DLD1 (cell line): ENCODE measurements at regions not wholly inside any gene's neighbourhood (a gene's known extent, or its start where the extent isn't known, plus 50 kb on each side); places are given as distances from the start of the nearest gene placed in this dataset.

Experiments
- in situ Hi-C: cut with HindIII; loops from 2 replicates; pipeline ENCODE4 v1.10.0; 2017; ENCODE audit warnings: low sequenced_read_pairs

GRCh38 chr12:92290886-92291285, 145.2 kb upstream of the BTG1 start:
- in situ Hi-C loops: no loop called here

- in situ Hi-C loops: no loop called here
Measured at GRCh38 chr12:92290350-92290695, 144.7 kb upstream of the BTG1 start.

- in situ Hi-C loops: no loop called here
Measured at GRCh38 chr12:92289629-92290349, 144.1 kb upstream of the BTG1 start.

GRCh38 chr12:92288561-92288960, 142.9 kb upstream of the BTG1 start:
- in situ Hi-C loops: no loop called here

- in situ Hi-C loops: no loop called here
Measured at GRCh38 chr12:92278378-92278828, 132.8 kb upstream of the BTG1 start.

- in situ Hi-C loops: no loop called here
Measured at GRCh38 chr12:92277795-92278194, 132.1 kb upstream of the BTG1 start.

- in situ Hi-C loops: no loop called here
Measured at GRCh38 chr12:92276276-92276675, 130.6 kb upstream of the BTG1 start.

- in situ Hi-C loops: no loop called here
Measured at GRCh38 chr12:92275443-92276154, 130.0 kb upstream of the BTG1 start.

GRCh38 chr12:92273076-92273475, 127.4 kb upstream of the BTG1 start:
- in situ Hi-C loops: no loop called here

GRCh38 chr12:92272061-92272964, 126.7 kb upstream of the BTG1 start:
- in situ Hi-C loops: no loop called here

GRCh38 chr12:92271341-92271740, 125.7 kb upstream of the BTG1 start:
- in situ Hi-C loops: no loop called here

GRCh38 chr12:92270521-92270920, 124.9 kb upstream of the BTG1 start:
- in situ Hi-C loops: no loop called here

- in situ Hi-C loops: no loop called here
Measured at GRCh38 chr12:92268946-92269345, 123.3 kb upstream of the BTG1 start.

- in situ Hi-C loops: no loop called here
Measured at GRCh38 chr12:92261692-92262091, 116.0 kb upstream of the BTG1 start.

GRCh38 chr12:92261071-92261470, 115.4 kb upstream of the BTG1 start:
- in situ Hi-C loops: no loop called here

GRCh38 chr12:92259696-92260251, 114.1 kb upstream of the BTG1 start:
- in situ Hi-C loops: no loop called here

- in situ Hi-C loops: no loop called here
Measured at GRCh38 chr12:92259291-92259690, 113.6 kb upstream of the BTG1 start.

- in situ Hi-C loops: no loop called here
Measured at GRCh38 chr12:92257261-92257660, 111.6 kb upstream of the BTG1 start.

- in situ Hi-C loops: no loop called here
Measured at GRCh38 chr12:92255741-92256140, 110.1 kb upstream of the BTG1 start.

GRCh38 chr12:92253301-92253700, 107.7 kb upstream of the BTG1 start:
- in situ Hi-C loops: no loop called here

GRCh38 chr12:92248977-92249376, 103.3 kb upstream of the BTG1 start:
- in situ Hi-C loops: no loop called here
